ENCODE measurements at regions not wholly inside any gene's neighbourhood (a gene's known extent, or its start where the extent isn't known, plus 50 kb on each side); places are given as distances from the start of the nearest gene placed in this dataset.

- no peaks in the 10 kb centered on the region for H3K36me3 ChIP-seq (ENCODE audit: insufficient read depth, low read length)
- peaks cover 6% of the 10 kb centered on the region; the same call in 1 of the 2 replicates for H3K4me1 ChIP-seq (ENCODE audit: insufficient read depth, low read length)
- no peaks in the 10 kb centered on the region for H3K9me3 ChIP-seq (ENCODE audit: control insufficient read depth, insufficient read depth, low read length)
- no peak overlapping the region for H3K9ac ChIP-seq (ENCODE audit: low read depth, low read length)
Observed at GRCh38 chr1:214902636-214903320, 179.8 kb upstream of the KCNK2 start.

GRCh38 chr1:214912127-214912526 lies 170.4 kb upstream of the KCNK2 start:
- no peak overlapping the region for H3K9ac ChIP-seq (ENCODE audit: low read depth, low read length)

GRCh38 chr1:214913966-214914365 lies 168.6 kb upstream of the KCNK2 start:
- Histone ChIP-seq H3K4me1 (ENCODE audit: insufficient read depth, low read length) (no peaks in the 10 kb centered on the region), H3K36me3 (ENCODE audit: insufficient read depth, low read length) (no peaks in the 10 kb centered on the region), H3K9ac (ENCODE audit: low read depth, low read length) (no peak overlapping the region), H3K9me3 (ENCODE audit: control insufficient read depth, insufficient read depth, low read length) (no peaks in the 10 kb centered on the region)

More at GRCh38 chr1:214912127-214912526, 170.4 kb upstream of the KCNK2 start:
- H3K36me3 ChIP-seq (ENCODE audit: insufficient read depth, low read length): no peaks in the 10 kb centered on the region
- H3K9me3 ChIP-seq (ENCODE audit: control insufficient read depth, insufficient read depth, low read length): no peaks in the 10 kb centered on the region
- no peaks in the 10 kb centered on the region for H3K4me1 ChIP-seq (ENCODE audit: insufficient read depth, low read length)

- no peaks in the 10 kb centered on the region for H3K9me3 ChIP-seq (ENCODE audit: control insufficient read depth, insufficient read depth, low read length)
- no peak overlapping the region for H3K9ac ChIP-seq (ENCODE audit: low read depth, low read length)
- H3K4me1 ChIP-seq (ENCODE audit: insufficient read depth, low read length): no peaks in the 10 kb centered on the region
- no peaks in the 10 kb centered on the region for H3K36me3 ChIP-seq (ENCODE audit: insufficient read depth, low read length)
Observed at GRCh38 chr1:214917081-214917635, 165.4 kb upstream of the KCNK2 start.

- H3K9me3 ChIP-seq (ENCODE audit: control insufficient read depth, insufficient read depth, low read length): no peaks in the 10 kb centered on the region
- H3K9ac ChIP-seq (ENCODE audit: low read depth, low read length): no peak overlapping the region
- H3K36me3 ChIP-seq (ENCODE audit: insufficient read depth, low read length): no peaks in the 10 kb centered on the region
- no peaks in the 10 kb centered on the region for H3K4me1 ChIP-seq (ENCODE audit: insufficient read depth, low read length)
Observed at GRCh38 chr1:214918745-214919144, 163.8 kb upstream of the KCNK2 start.

GRCh38 chr1:214920337-214920736 lies 162.2 kb upstream of the KCNK2 start:
- Histone ChIP-seq H3K4me1 (ENCODE audit: insufficient read depth, low read length) (no peaks in the 10 kb centered on the region), H3K36me3 (ENCODE audit: insufficient read depth, low read length) (no peaks in the 10 kb centered on the region), H3K9me3 (ENCODE audit: control insufficient read depth, insufficient read depth, low read length) (no peaks in the 10 kb centered on the region), H3K9ac (ENCODE audit: low read depth, low read length) (no peak overlapping the region)

- Histone ChIP-seq H3K9ac (ENCODE audit: low read depth, low read length) (no peak overlapping the region), H3K9me3 (ENCODE audit: control insufficient read depth, insufficient read depth, low read length) (no peaks in the 10 kb centered on the region), H3K36me3 (ENCODE audit: insufficient read depth, low read length) (no peaks in the 10 kb centered on the region), H3K4me1 (ENCODE audit: insufficient read depth, low read length) (no peaks in the 10 kb centered on the region)
Observed at GRCh38 chr1:214923278-214923915, 159.1 kb upstream of the KCNK2 start.

- H3K9ac ChIP-seq (ENCODE audit: low read depth, low read length): no peak overlapping the region
- H3K9me3 ChIP-seq (ENCODE audit: control insufficient read depth, insufficient read depth, low read length): no peaks in the 10 kb centered on the region
- no peaks in the 10 kb centered on the region for H3K36me3 ChIP-seq (ENCODE audit: insufficient read depth, low read length)
- H3K4me1 ChIP-seq (ENCODE audit: insufficient read depth, low read length): no peaks in the 10 kb centered on the region
Observed at GRCh38 chr1:214927796-214928195, 154.7 kb upstream of the KCNK2 start.

GRCh38 chr1:214928574-214928973 lies 154.0 kb upstream of the KCNK2 start:
- Histone ChIP-seq H3K9me3 (ENCODE audit: control insufficient read depth, insufficient read depth, low read length) (no peaks in the 10 kb centered on the region), H3K36me3 (ENCODE audit: insufficient read depth, low read length) (no peaks in the 10 kb centered on the region), H3K9ac (ENCODE audit: low read depth, low read length) (no peak overlapping the region), H3K4me1 (ENCODE audit: insufficient read depth, low read length) (no peaks in the 10 kb centered on the region)

GRCh38 chr1:214933375-214933774 lies 149.2 kb upstream of the KCNK2 start:
- H3K9ac ChIP-seq (ENCODE audit: low read depth, low read length): no peak overlapping the region
- H3K36me3 ChIP-seq (ENCODE audit: insufficient read depth, low read length): no peaks in the 10 kb centered on the region
- H3K4me1 ChIP-seq (ENCODE audit: insufficient read depth, low read length): no peaks in the 10 kb centered on the region
- H3K9me3 ChIP-seq (ENCODE audit: control insufficient read depth, insufficient read depth, low read length): no peaks in the 10 kb centered on the region

- Histone ChIP-seq H3K4me1 (ENCODE audit: insufficient read depth, low read length) (no peaks in the 10 kb centered on the region), H3K36me3 (ENCODE audit: insufficient read depth, low read length) (no peaks in the 10 kb centered on the region), H3K9me3 (ENCODE audit: control insufficient read depth, insufficient read depth, low read length) (no peaks in the 10 kb centered on the region), H3K9ac (ENCODE audit: low read depth, low read length) (no peak overlapping the region)
Observed at GRCh38 chr1:214934045-214934444, 148.5 kb upstream of the KCNK2 start.

GRCh38 chr1:214935258-214935657 lies 147.3 kb upstream of the KCNK2 start:
- no peak overlapping the region for H3K9ac ChIP-seq (ENCODE audit: low read depth, low read length)
- no peaks in the 10 kb centered on the region for H3K9me3 ChIP-seq (ENCODE audit: control insufficient read depth, insufficient read depth, low read length)
- H3K36me3 ChIP-seq (ENCODE audit: insufficient read depth, low read length): no peaks in the 10 kb centered on the region
- H3K4me1 ChIP-seq (ENCODE audit: insufficient read depth, low read length): no peaks in the 10 kb centered on the region

GRCh38 chr1:214939180-214939579 lies 143.4 kb upstream of the KCNK2 start:
- Histone ChIP-seq H3K9ac (ENCODE audit: low read depth, low read length) (no peak overlapping the region), H3K9me3 (ENCODE audit: control insufficient read depth, insufficient read depth, low read length) (no peaks in the 10 kb centered on the region), H3K4me1 (ENCODE audit: insufficient read depth, low read length) (no peaks in the 10 kb centered on the region), H3K36me3 (ENCODE audit: insufficient read depth, low read length) (no peaks in the 10 kb centered on the region)

GRCh38 chr1:214941061-214941460 lies 141.5 kb upstream of the KCNK2 start:
- H3K9ac ChIP-seq (ENCODE audit: low read depth, low read length): no peak overlapping the region
- H3K4me1 ChIP-seq (ENCODE audit: insufficient read depth, low read length): no peaks in the 10 kb centered on the region
- H3K36me3 ChIP-seq (ENCODE audit: insufficient read depth, low read length): no peaks in the 10 kb centered on the region
- no peaks in the 10 kb centered on the region for H3K9me3 ChIP-seq (ENCODE audit: control insufficient read depth, insufficient read depth, low read length)

- Histone ChIP-seq H3K9me3 (ENCODE audit: control insufficient read depth, insufficient read depth, low read length) (no peaks in the 10 kb centered on the region), H3K9ac (ENCODE audit: low read depth, low read length) (no peak overlapping the region), H3K4me1 (ENCODE audit: insufficient read depth, low read length) (no peaks in the 10 kb centered on the region), H3K36me3 (ENCODE audit: insufficient read depth, low read length) (no peaks in the 10 kb centered on the region)
Observed at GRCh38 chr1:214943054-214943453, 139.5 kb upstream of the KCNK2 start.

All from ES-I3 (cell line).